ENCODE measurements at regions not wholly inside any gene's neighbourhood (a gene's known extent, or its start where the extent isn't known, plus 50 kb on each side); places are given as distances from the start of the nearest gene placed in this dataset.

DNA sequence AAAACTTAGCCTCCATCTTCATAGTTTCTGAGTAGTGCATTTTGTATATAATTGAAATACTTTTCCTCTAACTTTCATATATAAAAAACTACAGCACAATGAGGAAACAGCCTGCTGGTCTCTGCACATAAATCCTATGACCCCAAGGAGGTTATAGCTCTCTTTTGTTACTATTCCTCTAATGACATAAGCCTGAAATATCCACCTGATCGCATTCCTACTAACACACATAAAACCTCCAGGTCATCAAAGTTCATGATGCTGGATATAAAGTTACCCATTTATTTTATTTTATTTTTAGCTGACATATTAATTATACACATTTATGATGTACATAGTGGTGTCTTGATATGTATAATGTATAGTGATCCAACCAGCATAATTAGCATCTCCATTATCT, 1042.0 kb upstream of the B3GALT2 start:
- TF ChIP-seq POLR2AphosphoS5 (IDR thresholded peaks at IDR 0.05; ENCODE audit: low read depth, low read length), result no peak
- no peak for TF ChIP-seq SIN3A (IDR thresholded peaks at IDR 0.05; ENCODE audit: borderline replicate concordance, insufficient read depth, low read length)
